Epithelial cell of proximal tubule (primary cell): ENCODE measurements at regions not wholly inside any gene's neighbourhood (a gene's known extent, or its start where the extent isn't known, plus 50 kb on each side); places are given as distances from the start of the nearest gene placed in this dataset.

Source experiments
- DNase-seq: peaks from one replicate; pipeline ENCODE4 v3.0.0-alpha.2; 2011; ENCODE audit warnings: low read depth
- H3K4me3 ChIP-seq: 2 replicates; pipeline ENCODE4 v1.5.1; 2011; ENCODE audit warnings: low read depth, mild to moderate bottlenecking, low read length
- CTCF ChIP-seq: conservative IDR thresholded peaks from 2 replicates; pipeline ENCODE4 v1.5.1; 2012; ENCODE audit warnings: low read depth, mild to moderate bottlenecking, low read length

- no peak for TF ChIP-seq CTCF
- H3K4me3 ChIP-seq, result no peak overlapping the region
- DNase-seq, result no peak
Measured at GRCh38 chr7:46369933-46370654, 449.0 kb upstream of the IGFBP3 start.

- no peak overlapping the region for H3K4me3 ChIP-seq
- no peak for DNase-seq
- no peak for TF ChIP-seq CTCF
Measured at GRCh38 chr7:46368871-46369270, 447.8 kb upstream of the IGFBP3 start.

GRCh38 chr7:46366526-46366925 is 445.5 kb upstream of the IGFBP3 start:
- DNase-seq, result no peak
- H3K4me3 ChIP-seq, result no peak overlapping the region
- no peak for TF ChIP-seq CTCF

- no peak for DNase-seq
- TF ChIP-seq CTCF, result no peak
- no peak overlapping the region for H3K4me3 ChIP-seq
Measured at GRCh38 chr7:46363688-46364087, 442.6 kb upstream of the IGFBP3 start.

- peak; percentile 11 for TF ChIP-seq CTCF
- no peak for DNase-seq
- H3K4me3 ChIP-seq, result no peak overlapping the region
Measured at GRCh38 chr7:46360811-46361210, 439.7 kb upstream of the IGFBP3 start.

GRCh38 chr7:46360296-46360695 is 439.2 kb upstream of the IGFBP3 start:
- no peak for DNase-seq
- no peak for TF ChIP-seq CTCF
- H3K4me3 ChIP-seq, result no peak overlapping the region

- no peak for TF ChIP-seq CTCF
- DNase-seq, result no peak
- H3K4me3 ChIP-seq, result no peak overlapping the region
Measured at GRCh38 chr7:46357851-46358250, 436.8 kb upstream of the IGFBP3 start.
